CD4-positive, alpha-beta T cell treated with Interleukin-10 for 1 hour (primary cell): ENCODE measurements at regions not wholly inside any gene's neighbourhood (a gene's known extent, or its start where the extent isn't known, plus 50 kb on each side); places are given as distances from the start of the nearest gene placed in this dataset.

ENCODE experiments used
- DNase-seq: peaks from one replicate; pipeline ENCODE4 v3.0.0-alpha.2; 2020

DNA sequence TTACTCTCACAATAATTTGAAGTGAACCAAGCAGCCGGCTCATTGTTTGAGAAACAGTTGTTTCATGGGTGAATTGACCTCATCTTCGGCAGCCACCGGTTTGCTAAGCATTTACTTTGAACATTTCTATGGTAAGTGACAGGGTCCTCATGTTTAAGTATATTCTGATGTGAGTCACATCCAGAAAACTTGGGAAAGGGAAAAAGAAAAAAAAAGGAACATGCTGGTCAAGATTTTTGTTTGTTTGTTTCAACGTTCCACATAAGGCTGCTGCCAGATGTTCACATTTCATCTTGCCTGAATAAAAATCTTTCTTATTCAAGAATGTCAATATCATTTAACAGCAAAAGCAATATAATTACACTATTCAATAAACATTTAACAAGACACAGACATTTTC lies 55.0 kb upstream of the EXOC2 start:
- DNase-seq: no peak

DNA sequence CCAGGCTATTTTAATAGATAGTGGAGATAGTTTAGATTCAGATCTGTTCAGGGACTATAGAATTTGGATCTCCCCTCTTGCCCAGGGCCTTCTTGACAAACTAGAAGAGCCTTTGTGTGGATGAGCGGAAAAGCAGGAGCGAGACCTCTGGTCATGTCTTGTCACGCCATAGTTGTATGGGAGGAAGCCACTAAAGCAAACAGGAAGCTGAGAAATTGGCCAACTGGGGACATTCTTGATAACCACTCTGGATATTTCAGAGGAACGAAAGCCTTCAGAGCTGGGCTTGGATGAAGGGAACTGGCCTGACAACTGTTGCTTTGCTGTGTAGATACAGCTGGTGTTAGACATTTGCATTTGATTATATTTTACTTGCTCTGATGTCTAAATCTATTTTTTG lies 54.1 kb upstream of the EXOC2 start:
- DNase-seq: no peak

DNA sequence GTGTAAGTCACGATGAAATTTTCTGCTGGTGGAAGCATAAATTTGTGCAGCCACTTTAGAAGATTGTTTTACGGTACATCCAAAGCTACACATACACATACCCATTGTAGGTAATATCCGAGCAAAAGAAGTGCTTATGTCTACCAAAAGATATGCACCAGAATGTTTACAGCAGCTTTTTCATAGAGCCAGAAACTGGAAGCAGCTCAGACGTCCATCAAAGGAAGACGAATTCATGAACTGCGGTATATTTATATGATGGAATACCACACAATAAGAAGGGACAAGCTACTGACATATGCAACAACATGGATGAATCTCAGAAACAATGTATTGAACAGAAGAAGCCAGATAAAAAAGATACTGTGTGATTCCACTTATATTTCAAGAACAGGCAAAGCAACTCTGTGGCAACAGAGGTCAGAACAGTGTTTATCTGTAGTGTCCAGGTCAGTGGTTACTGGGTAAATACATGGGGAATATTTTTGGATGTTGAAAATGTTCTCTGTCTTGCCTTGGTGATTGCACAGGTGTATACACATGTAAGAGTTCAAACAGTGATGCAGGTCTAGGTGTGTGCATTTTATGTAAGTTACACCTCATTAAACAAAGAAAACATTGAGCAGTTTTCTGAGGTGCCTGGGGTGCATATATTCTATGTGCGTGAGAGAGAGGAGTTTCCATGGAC lies 51.9 kb upstream of the EXOC2 start:
- DNase-seq: no peak

GRCh38 chr6:743320-744096 lies 50.6 kb upstream of the EXOC2 start:
- no peak for DNase-seq
